SK-N-SH treated with all-trans-retinoic acid at 6 μM for 48 hours (cell line): ENCODE measurements at regions not wholly inside any gene's neighbourhood (a gene's known extent, or its start where the extent isn't known, plus 50 kb on each side); places are given as distances from the start of the nearest gene placed in this dataset.

Source experiments
- ARNTL ChIP-seq: fragments of 450-650 bp; formaldehyde crosslinking; IDR thresholded peaks from 2 replicates; pipeline ENCODE4 v1.5.0; 2020; ENCODE audit warnings: low read depth, mild to moderate bottlenecking, moderate library complexity, borderline replicate concordance
- BACH2 ChIP-seq: fragments of 250-450 bp; sonication (Bioruptor Pico); IDR thresholded peaks from 2 replicates; pipeline ENCODE4 v1.9.0; 2021; ENCODE audit warnings: mild to moderate bottlenecking, borderline replicate concordance
- GLIS3 ChIP-seq: fragments of 250-450 bp; sonication (Bioruptor Pico); IDR thresholded peaks from 2 replicates; pipeline ENCODE4 v1.5.0; 2020; ENCODE audit warnings: mild to moderate bottlenecking, moderate library complexity
- ISL1 ChIP-seq: fragments of 250-450 bp; sonication (Bioruptor Pico); IDR thresholded peaks from 2 replicates; pipeline ENCODE4 v2.1.2; 2022; ENCODE audit warnings: mild to moderate bottlenecking, moderate library complexity
- OSR1 ChIP-seq: fragments of 250-450 bp; sonication (Bioruptor Pico); IDR thresholded peaks from 2 replicates; pipeline ENCODE4 v1.8.0; 2022; ENCODE audit warnings: moderate library complexity, mild to moderate bottlenecking, inconsistent platforms
- PATZ1 ChIP-seq: fragments of 250-450 bp; sonication (Bioruptor Pico); IDR thresholded peaks from 2 replicates; pipeline ENCODE4 v1.8.0; 2020; ENCODE audit warnings: mild to moderate bottlenecking, moderate library complexity, borderline replicate concordance
- PPARA ChIP-seq: fragments of 250-450 bp; sonication (Bioruptor Pico); IDR thresholded peaks from 2 replicates; pipeline ENCODE4 v1.5.0; 2020; ENCODE audit warnings: mild to moderate bottlenecking, borderline replicate concordance
- SNAI2 ChIP-seq: fragments of 250-450 bp; sonication (Bioruptor Pico); IDR thresholded peaks from 2 replicates; pipeline ENCODE4 v1.5.0; 2020; ENCODE audit warnings: mild to moderate bottlenecking, moderate library complexity
- ZC3H10 ChIP-seq: fragments of 250-450 bp; sonication (Bioruptor Pico); IDR thresholded peaks from 2 replicates; pipeline ENCODE4 v1.5.1; 2021; ENCODE audit warnings: mild to moderate bottlenecking, moderate library complexity
- ZFP3 ChIP-seq: fragments of 250-450 bp; sonication (Bioruptor Pico); IDR thresholded peaks from 2 replicates; pipeline ENCODE4 v1.5.0; 2020; ENCODE audit warnings: mild to moderate bottlenecking, moderate library complexity
- ZFP30 ChIP-seq: fragments of 450-650 bp; formaldehyde crosslinking; IDR thresholded peaks from 2 replicates; pipeline ENCODE4 v1.5.0; 2022; ENCODE audit warnings: mild to moderate bottlenecking, moderate library complexity
- ZNF70 ChIP-seq: fragments of 450-650 bp; formaldehyde crosslinking; IDR thresholded peaks from 2 replicates; pipeline ENCODE4 v1.5.0; 2020; ENCODE audit warnings: mild to moderate bottlenecking, moderate library complexity

- TF ChIP-seq SNAI2 (CRISPR knock-in tag) (no peak), ARNTL (no peak), PATZ1 (no peak), BACH2 (CRISPR knock-in tag) (no peak), PPARA (CRISPR knock-in tag) (no peak), ZFP3 (CRISPR knock-in tag) (no peak), GLIS3 (CRISPR knock-in tag) (no peak), ZC3H10 (CRISPR knock-in tag) (no peak), ISL1 (CRISPR knock-in tag) (no peak), ZNF70 (CRISPR knock-in tag) (no peak), OSR1 (CRISPR knock-in tag) (no peak), ZFP30 (CRISPR knock-in tag) (no peak)
These were observed 271.0 kb downstream of the TNS1 start for GRCh38 chr2:217731805-217732204.
